ENCODE measurements at regions not wholly inside any gene's neighbourhood (a gene's known extent, or its start where the extent isn't known, plus 50 kb on each side); places are given as distances from the start of the nearest gene placed in this dataset.

DNA sequence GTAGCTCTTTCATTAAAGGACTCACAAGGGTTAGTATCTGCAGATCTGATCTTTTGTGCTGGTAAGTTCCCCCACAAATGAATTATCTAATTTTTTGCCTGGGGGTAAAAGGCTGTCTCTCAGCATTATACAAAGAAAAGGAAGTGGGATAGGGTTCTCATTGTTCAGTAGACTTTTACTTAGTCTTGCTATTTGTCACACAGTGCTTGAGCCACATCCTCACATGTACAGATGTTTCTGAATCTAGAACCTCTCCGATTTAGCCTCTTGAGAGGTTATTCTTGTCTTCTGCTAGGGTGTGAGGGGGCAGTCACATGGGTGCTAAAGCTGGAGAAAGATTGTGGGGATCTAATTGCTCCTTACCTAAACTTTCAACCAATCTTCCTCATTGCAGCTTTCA, 93.0 kb downstream of the SLC41A2 start:
- H3K27me3 Mint-ChIP-seq (ENCODE audit: low read depth, poor library complexity), result peaks cover 3% of the 10 kb centered on the region
- H3K27ac Mint-ChIP-seq, result no peak overlapping the region
- TF ChIP-seq, protein P1, sequence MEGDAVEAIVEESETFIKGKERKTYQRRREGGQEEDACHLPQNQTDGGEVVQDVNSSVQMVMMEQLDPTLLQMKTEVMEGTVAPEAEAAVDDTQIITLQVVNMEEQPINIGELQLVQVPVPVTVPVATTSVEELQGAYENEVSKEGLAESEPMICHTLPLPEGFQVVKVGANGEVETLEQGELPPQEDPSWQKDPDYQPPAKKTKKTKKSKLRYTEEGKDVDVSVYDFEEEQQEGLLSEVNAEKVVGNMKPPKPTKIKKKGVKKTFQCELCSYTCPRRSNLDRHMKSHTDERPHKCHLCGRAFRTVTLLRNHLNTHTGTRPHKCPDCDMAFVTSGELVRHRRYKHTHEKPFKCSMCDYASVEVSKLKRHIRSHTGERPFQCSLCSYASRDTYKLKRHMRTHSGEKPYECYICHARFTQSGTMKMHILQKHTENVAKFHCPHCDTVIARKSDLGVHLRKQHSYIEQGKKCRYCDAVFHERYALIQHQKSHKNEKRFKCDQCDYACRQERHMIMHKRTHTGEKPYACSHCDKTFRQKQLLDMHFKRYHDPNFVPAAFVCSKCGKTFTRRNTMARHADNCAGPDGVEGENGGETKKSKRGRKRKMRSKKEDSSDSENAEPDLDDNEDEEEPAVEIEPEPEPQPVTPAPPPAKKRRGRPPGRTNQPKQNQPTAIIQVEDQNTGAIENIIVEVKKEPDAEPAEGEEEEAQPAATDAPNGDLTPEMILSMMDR (IDR thresholded peaks at IDR 0.05), result no peak
- no peak overlapping the region for H3K4me3 Mint-ChIP-seq
- H3K4me1 Mint-ChIP-seq, result no peaks in the 10 kb centered on the region
- H3K9me3 Mint-ChIP-seq, result no peaks in the 10 kb centered on the region
- no peak for DNase-seq
- no peaks in the 10 kb centered on the region for H3K36me3 Mint-ChIP-seq (ENCODE audit: low read depth)

- TF ChIP-seq, protein P1 (IDR thresholded peaks at IDR 0.05), result no peak
- Mint-ChIP-seq H3K36me3 (ENCODE audit: low read depth) (no peaks in the 10 kb centered on the region), H3K4me3 (no peak overlapping the region), H3K4me1 (no peaks in the 10 kb centered on the region), H3K27me3 (ENCODE audit: low read depth, poor library complexity) (peaks cover 3% of the 10 kb centered on the region), H3K27ac (no peak overlapping the region), H3K9me3 (no peaks in the 10 kb centered on the region)
- DNase-seq, result no peak
Observed at GRCh38 chr12:104864668-104865067, 93.4 kb downstream of the SLC41A2 start.

GRCh38 chr12:104863296-104863948, 94.7 kb downstream of the SLC41A2 start:
- H3K27me3 Mint-ChIP-seq (ENCODE audit: low read depth, poor library complexity), result peaks cover 3% of the 10 kb centered on the region
- H3K9me3 Mint-ChIP-seq, result no peaks in the 10 kb centered on the region
- H3K36me3 Mint-ChIP-seq (ENCODE audit: low read depth), result no peaks in the 10 kb centered on the region

DNA sequence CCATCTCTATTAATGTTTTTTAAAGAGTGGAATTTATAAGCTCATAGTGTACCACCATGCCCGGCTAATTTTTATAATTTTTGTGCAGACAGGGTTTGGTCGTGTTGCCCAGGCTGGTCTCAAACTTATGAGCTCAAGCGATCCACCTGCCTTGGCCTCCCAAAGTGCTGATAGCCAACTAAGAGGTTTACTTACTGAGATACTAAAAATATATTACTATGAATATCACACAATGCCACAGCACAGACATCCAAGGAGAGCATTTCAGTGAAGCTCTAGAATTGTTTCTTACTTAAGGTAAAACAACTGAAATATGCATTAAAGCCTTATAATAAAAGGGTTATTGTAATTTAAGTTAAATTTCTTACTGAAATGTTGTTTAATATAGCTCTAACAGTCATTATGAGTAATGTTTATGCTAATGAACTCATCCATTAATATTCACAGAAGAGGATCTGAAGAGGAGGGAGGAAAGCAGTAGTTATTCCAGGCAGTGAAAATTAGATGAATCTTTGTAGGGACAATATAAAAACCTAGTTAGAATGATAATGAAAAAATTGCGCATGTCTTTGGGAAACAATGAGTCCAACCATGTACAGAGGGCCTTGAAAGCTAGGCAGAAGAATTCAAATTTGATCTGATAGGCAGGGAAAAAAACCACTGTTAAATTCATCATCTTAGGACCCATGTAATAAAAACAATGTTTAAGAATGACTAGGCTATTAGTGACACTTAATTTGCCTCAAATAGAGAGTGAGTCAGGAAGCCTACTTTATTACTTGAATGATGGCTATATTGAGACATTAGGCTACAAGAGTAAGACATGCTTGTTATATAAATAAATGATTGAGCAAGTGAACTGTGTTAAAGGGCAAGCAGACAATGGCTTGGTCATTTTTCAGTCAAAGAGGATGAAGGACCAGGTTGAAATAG, 99.2 kb downstream of the SLC41A2 start:
- Mint-ChIP-seq H3K9me3 (no peaks in the 10 kb centered on the region), H3K27ac (no peak overlapping the region), H3K4me1 (no peaks in the 10 kb centered on the region), H3K4me3 (no peak overlapping the region), H3K36me3 (ENCODE audit: low read depth) (no peaks in the 10 kb centered on the region), H3K27me3 (ENCODE audit: low read depth, poor library complexity) (peaks cover 2% of the 10 kb centered on the region)
- no peak for DNase-seq
- TF ChIP-seq, protein P1 (IDR thresholded peaks at IDR 0.05), result no peak

More at GRCh38 chr12:104863296-104863948, 94.7 kb downstream of the SLC41A2 start:
- Mint-ChIP-seq H3K27ac (no peak overlapping the region), H3K4me3 (no peak overlapping the region), H3K4me1 (no peaks in the 10 kb centered on the region)
- TF ChIP-seq, protein P1 (IDR thresholded peaks at IDR 0.05), result no peak
- no peak for DNase-seq

DNA sequence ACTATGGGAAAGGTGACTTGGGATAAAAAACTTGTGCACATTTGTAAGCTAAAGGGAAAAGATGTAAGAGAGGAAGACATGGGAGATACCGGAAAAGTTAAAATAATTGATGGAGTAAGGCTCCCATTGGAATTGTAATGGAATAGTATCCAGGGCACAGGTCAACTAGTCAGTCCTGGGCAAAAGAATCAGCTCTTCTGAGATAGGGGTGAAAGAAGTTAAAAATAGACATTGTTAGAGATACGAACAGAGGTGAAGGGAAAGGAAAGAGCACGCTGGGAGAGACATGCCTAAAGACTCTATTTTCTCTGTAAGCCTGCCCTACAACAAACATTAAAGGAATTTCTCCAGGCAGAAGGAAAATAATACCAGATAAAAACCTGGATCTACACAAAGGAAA, 101.6 kb downstream of the SLC41A2 start:
- Mint-ChIP-seq H3K36me3 (ENCODE audit: low read depth) (no peaks in the 10 kb centered on the region), H3K9me3 (no peaks in the 10 kb centered on the region), H3K27ac (no peak overlapping the region), H3K4me3 (no peak overlapping the region), H3K27me3 (ENCODE audit: low read depth, poor library complexity) (no peaks in the 10 kb centered on the region), H3K4me1 (no peaks in the 10 kb centered on the region)
- no peak for DNase-seq
- TF ChIP-seq, protein P1 (IDR thresholded peaks at IDR 0.05), result no peak

All from nephron progenitor cell (in vitro differentiated cells).